HUES64 (cell line): ENCODE measurements at regions not wholly inside any gene's neighbourhood (a gene's known extent, or its start where the extent isn't known, plus 50 kb on each side); places are given as distances from the start of the nearest gene placed in this dataset.

Experiments used
- H3K27ac ChIP-seq: 2 replicates; pipeline ENCODE4 v1.7.0; 2013; ENCODE audit warnings: low read depth, low read length, inconsistent platforms
- H3K27me3 ChIP-seq: 2 replicates; pipeline ENCODE4 v1.6.1; 2013; ENCODE audit warnings: mild to moderate bottlenecking, low read length; ENCODE audit not compliant: insufficient read depth
- H3K36me3 ChIP-seq: 2 replicates; pipeline ENCODE4 v1.6.1; 2013; ENCODE audit warnings: mild to moderate bottlenecking, low read length; ENCODE audit not compliant: insufficient read depth
- H3K4me1 ChIP-seq: 2 replicates; pipeline ENCODE4 v1.6.1; 2013; ENCODE audit warnings: mild to moderate bottlenecking, low read length, moderate library complexity; ENCODE audit not compliant: insufficient read depth
- H3K4me3 ChIP-seq: 2 replicates; pipeline ENCODE4 v1.5.1; 2013; ENCODE audit warnings: mild to moderate bottlenecking, low read length, moderate library complexity
- H3K9ac ChIP-seq: 2 replicates; pipeline ENCODE4 v1.6.1; 2013; ENCODE audit warnings: mild to moderate bottlenecking, low read depth, low read length
- H3K9me3 ChIP-seq: 2 replicates; pipeline ENCODE4 v1.6.1; 2013; ENCODE audit warnings: low read depth, low read length; ENCODE audit not compliant: insufficient read depth
- WGBS: fragments of 150-250, 120-280 bp; methylation state at CpG from one replicate; pipeline ENCODE4 v1.1.7; 2013; ENCODE audit warnings: missing lambda C conversion rate; 5-methylcytosine and 5-hydroxymethylcytosine counted together

- Histone ChIP-seq H3K9ac (no peak overlapping the region), H3K4me1 (peaks cover 3% of the 10 kb centered on the region; the same call in 1 of the 2 replicates), H3K27ac (no peak overlapping the region), H3K27me3 (no peaks in the 10 kb centered on the region), H3K36me3 (no peaks in the 10 kb centered on the region), H3K4me3 (no peak overlapping the region), H3K9me3 (no peaks in the 10 kb centered on the region)
- WGBS = 91% methylated on average over 8 of the region's 8 CpGs
These were observed 64.6 kb upstream of the TARBP1 start for GRCh38 chr1:234543442-234544086.

GRCh38 chr1:234542211-234542850 is 63.4 kb upstream of the TARBP1 start:
- H3K27ac ChIP-seq = no peak overlapping the region
- 95% methylated on average over 13 of the region's 13 CpGs for WGBS

GRCh38 chr1:234541286-234541975 is 62.5 kb upstream of the TARBP1 start:
- H3K36me3 ChIP-seq = no peaks in the 10 kb centered on the region
- no peaks in the 10 kb centered on the region for H3K9me3 ChIP-seq
- no peak overlapping the region for H3K9ac ChIP-seq
- no peaks in the 10 kb centered on the region for H3K27me3 ChIP-seq
- 94% methylated on average over 5 of the region's 5 CpGs for WGBS
- no peak overlapping the region for H3K4me3 ChIP-seq
- H3K27ac ChIP-seq = no peak overlapping the region
- H3K4me1 ChIP-seq = peaks cover 3% of the 10 kb centered on the region; the same call in 1 of the 2 replicates

More at GRCh38 chr1:234542211-234542850, 63.4 kb upstream of the TARBP1 start:
- Histone ChIP-seq H3K27me3 (no peaks in the 10 kb centered on the region), H3K9ac (no peak overlapping the region), H3K4me1 (peaks cover 3% of the 10 kb centered on the region; the same call in 1 of the 2 replicates), H3K9me3 (no peaks in the 10 kb centered on the region), H3K4me3 (no peak overlapping the region), H3K36me3 (no peaks in the 10 kb centered on the region)

- Histone ChIP-seq H3K9ac (no peak overlapping the region), H3K36me3 (no peaks in the 10 kb centered on the region), H3K4me1 (peaks cover 2% of the 10 kb centered on the region; the same call in 1 of the 2 replicates), H3K27ac (no peak overlapping the region), H3K4me3 (no peak overlapping the region), H3K9me3 (no peaks in the 10 kb centered on the region), H3K27me3 (no peaks in the 10 kb centered on the region)
- 93% methylated on average over 5 of the region's 5 CpGs for WGBS
These were observed 61.4 kb upstream of the TARBP1 start for GRCh38 chr1:234540404-234540762.

GRCh38 chr1:234539666-234540403 is 60.9 kb upstream of the TARBP1 start:
- Histone ChIP-seq H3K9ac (no peak overlapping the region), H3K27ac (no peak overlapping the region), H3K36me3 (no peaks in the 10 kb centered on the region), H3K27me3 (no peaks in the 10 kb centered on the region), H3K4me1 (no peaks in the 10 kb centered on the region), H3K9me3 (no peaks in the 10 kb centered on the region), H3K4me3 (no peak overlapping the region)
- 94% methylated on average over 9 of the region's 9 CpGs for WGBS

- Histone ChIP-seq H3K9me3 (no peaks in the 10 kb centered on the region), H3K4me3 (no peak overlapping the region), H3K9ac (no peak overlapping the region), H3K27ac (no peak overlapping the region), H3K4me1 (no peaks in the 10 kb centered on the region), H3K27me3 (no peaks in the 10 kb centered on the region), H3K36me3 (no peaks in the 10 kb centered on the region)
- 86% methylated on average over 13 of the region's 14 CpGs for WGBS
These were observed 60.1 kb upstream of the TARBP1 start for GRCh38 chr1:234538930-234539649.

- H3K4me1 ChIP-seq = no peaks in the 10 kb centered on the region
- no peak overlapping the region for H3K27ac ChIP-seq
- no peaks in the 10 kb centered on the region for H3K9me3 ChIP-seq
- WGBS = 95% methylated on average over 19 of the region's 19 CpGs
- no peak overlapping the region for H3K9ac ChIP-seq
- no peaks in the 10 kb centered on the region for H3K27me3 ChIP-seq
- no peak overlapping the region for H3K4me3 ChIP-seq
- H3K36me3 ChIP-seq = no peaks in the 10 kb centered on the region
These were observed 59.2 kb upstream of the TARBP1 start for GRCh38 chr1:234538062-234538731.

GRCh38 chr1:234537236-234537635 is 58.3 kb upstream of the TARBP1 start:
- no peak overlapping the region for H3K4me3 ChIP-seq
- no peaks in the 10 kb centered on the region for H3K4me1 ChIP-seq
- no peaks in the 10 kb centered on the region for H3K36me3 ChIP-seq
- H3K27me3 ChIP-seq = no peaks in the 10 kb centered on the region
- H3K9me3 ChIP-seq = no peaks in the 10 kb centered on the region
- H3K9ac ChIP-seq = no peak overlapping the region
- WGBS = 89% methylated on average over 5 of the region's 5 CpGs
- H3K27ac ChIP-seq = no peak overlapping the region

- Histone ChIP-seq H3K4me3 (no peak overlapping the region), H3K27ac (no peak overlapping the region), H3K9ac (no peak overlapping the region), H3K36me3 (no peaks in the 10 kb centered on the region), H3K27me3 (no peaks in the 10 kb centered on the region), H3K4me1 (peaks cover 3% of the 10 kb centered on the region; the same call in 1 of the 2 replicates), H3K9me3 (no peaks in the 10 kb centered on the region)
- 94% methylated on average over 12 of the region's 12 CpGs for WGBS
These were observed 57.8 kb upstream of the TARBP1 start for GRCh38 chr1:234536741-234537140.

- no peak overlapping the region for H3K27ac ChIP-seq
- no peak overlapping the region for H3K4me3 ChIP-seq
- H3K4me1 ChIP-seq = peaks cover 7% of the 10 kb centered on the region; the same call in 1 of the 2 replicates
- no peaks in the 10 kb centered on the region for H3K27me3 ChIP-seq
- H3K9me3 ChIP-seq = no peaks in the 10 kb centered on the region
- 90% methylated on average over 14 of the region's 14 CpGs for WGBS
- H3K9ac ChIP-seq = no peak overlapping the region
- no peaks in the 10 kb centered on the region for H3K36me3 ChIP-seq
These were observed 57.0 kb upstream of the TARBP1 start for GRCh38 chr1:234535763-234536515.
